ENCODE measurements at regions not wholly inside any gene's neighbourhood (a gene's known extent, or its start where the extent isn't known, plus 50 kb on each side); places are given as distances from the start of the nearest gene placed in this dataset.

- TF ChIP-seq ATF3 (IDR thresholded peaks at IDR 0.05) = no peak
- TF ChIP-seq CTCF (IDR thresholded peaks at IDR 0.05 in 2 of 3, conservative IDR thresholded peaks at IDR 0.05 in 1 of 3; ENCODE audit: borderline replicate concordance in 1 of 3, insufficient read depth in 1 of 3, low read depth in 2 of 3, low read length in 2 of 3) = no peak
- TF ChIP-seq EZH2phosphoT487 (IDR thresholded peaks at IDR 0.05; ENCODE audit: borderline replicate concordance) = no peak
- no peak for TF ChIP-seq SP1 (IDR thresholded peaks at IDR 0.05; ENCODE audit: low read depth)
- TF ChIP-seq CEBPB (IDR thresholded peaks at IDR 0.05; ENCODE audit: low read depth) = no peak
- no peak for TF ChIP-seq SRF (IDR thresholded peaks at IDR 0.05; ENCODE audit: low read depth)
These were observed 863.9 kb downstream of the STPG2 start for GRCh38 chr4:97279391-97279790.
